IPS DF 6.9 (cell line): ENCODE measurements at regions not wholly inside any gene's neighbourhood (a gene's known extent, or its start where the extent isn't known, plus 50 kb on each side); places are given as distances from the start of the nearest gene placed in this dataset.

Source experiments
- DNase-seq: peaks from one replicate; pipeline ENCODE4 v3.0.0-alpha.2; 2013; ENCODE audit warnings: low read depth, low spot score
- H3K27ac ChIP-seq: one replicate; pipeline ENCODE4 v1.5.1; 2013; ENCODE audit warnings: low read length, control low read depth
- H3K27me3 ChIP-seq: 2 replicates; pipeline ENCODE4 v1.6.1; 2013; ENCODE audit warnings: mild to moderate bottlenecking, low read length; ENCODE audit not compliant: control insufficient read depth, insufficient read depth
- H3K36me3 ChIP-seq: 2 replicates; pipeline ENCODE4 v1.6.1; 2013; ENCODE audit warnings: low read length; ENCODE audit not compliant: control insufficient read depth, insufficient read depth
- H3K4me1 ChIP-seq: 2 replicates; pipeline ENCODE4 v1.6.1; 2013; ENCODE audit warnings: low read length; ENCODE audit not compliant: control insufficient read depth, insufficient read depth
- H3K4me3 ChIP-seq: 2 replicates; pipeline ENCODE4 v1.5.1; 2013; ENCODE audit warnings: mild to moderate bottlenecking, low read length
- H3K9me3 ChIP-seq: 2 replicates; pipeline ENCODE4 v1.6.1; 2013; ENCODE audit warnings: low read length, inconsistent platforms; ENCODE audit not compliant: control insufficient read depth, insufficient read depth
- WGBS: extraction: QIAGEN DNeasy Blood & Tissue Kit; methylation state at CpG from one replicate; pipeline ENCODE4 v1.1.7; 2013; ENCODE audit warnings: mixed read lengths, missing lambda C conversion rate; ENCODE audit not compliant: insufficient read length, insufficient coverage; 5-methylcytosine and 5-hydroxymethylcytosine counted together

DNA sequence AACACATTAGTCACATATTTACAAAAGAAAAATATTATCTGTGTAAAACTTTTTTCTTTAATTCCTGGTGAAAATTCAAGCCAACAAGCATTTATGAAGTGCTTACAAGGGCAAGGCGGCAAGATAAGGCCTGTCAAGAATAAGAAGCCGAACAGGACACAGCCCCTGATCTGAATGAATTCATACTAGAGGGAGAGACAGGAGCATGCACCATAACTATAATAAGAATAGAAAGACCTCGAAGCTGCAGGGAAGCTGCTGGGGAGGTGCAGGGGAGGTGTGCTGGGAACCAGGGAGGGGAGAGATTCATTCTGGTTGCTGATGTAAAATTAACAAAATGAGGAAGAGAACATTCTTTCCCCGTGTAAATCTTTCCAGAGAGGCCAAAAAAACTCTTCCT lies 60.5 kb upstream of the TARDBP start:
- no peaks in the 10 kb centered on the region for H3K36me3 ChIP-seq

DNA sequence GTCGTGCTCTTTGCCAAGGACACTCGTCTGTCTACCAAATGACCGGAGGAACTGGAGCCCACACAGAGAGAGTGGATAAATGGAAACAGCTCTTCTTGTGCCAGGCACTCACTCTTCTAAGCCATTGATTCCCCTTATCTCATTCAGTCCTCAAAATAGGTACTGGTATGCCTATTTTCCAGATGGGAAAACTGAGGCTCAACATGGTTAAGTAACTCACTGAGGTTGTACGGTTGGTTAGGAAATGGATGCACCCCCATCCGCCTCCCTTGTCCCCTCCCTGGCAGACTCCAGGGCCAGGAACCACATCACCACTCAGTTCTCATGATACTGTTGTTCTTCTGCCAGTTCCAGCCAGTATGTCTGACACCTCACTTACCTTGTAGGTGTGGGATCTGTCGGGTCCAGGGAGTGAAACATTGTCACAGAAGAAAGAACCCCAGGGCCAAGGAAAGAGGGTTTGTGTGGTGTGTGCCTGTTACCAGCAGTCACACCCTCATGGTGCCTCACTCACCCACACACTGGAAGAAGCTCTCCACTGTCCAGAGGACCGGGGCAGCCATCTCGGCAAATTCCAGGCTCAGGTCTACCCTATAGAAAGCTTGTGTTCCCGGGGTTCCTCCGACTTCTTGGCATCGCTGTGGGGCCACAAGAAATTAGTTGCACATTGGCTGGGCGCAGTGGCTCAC lies 58.8 kb upstream of the TARDBP start:
- Histone ChIP-seq H3K4me3 (no peak overlapping the region), H3K4me1 (no peaks in the 10 kb centered on the region; the same call in 1 of the 2 replicates), H3K9me3 (no peaks in the 10 kb centered on the region), H3K27me3 (no peaks in the 10 kb centered on the region), H3K36me3 (no peaks in the 10 kb centered on the region), H3K27ac (no peak overlapping the region)
- no peak for DNase-seq
- WGBS = no CpG with 5 or more reads among the region's 12 CpGs

More for the DNA sequence above, 60.5 kb upstream of the TARDBP start:
- Histone ChIP-seq H3K9me3 (no peaks in the 10 kb centered on the region), H3K27ac (no peak overlapping the region), H3K4me1 (no peaks in the 10 kb centered on the region), H3K27me3 (no peaks in the 10 kb centered on the region), H3K4me3 (no peak overlapping the region)
- no CpG with 5 or more reads among the region's 4 CpGs for WGBS
- no peak for DNase-seq

DNA sequence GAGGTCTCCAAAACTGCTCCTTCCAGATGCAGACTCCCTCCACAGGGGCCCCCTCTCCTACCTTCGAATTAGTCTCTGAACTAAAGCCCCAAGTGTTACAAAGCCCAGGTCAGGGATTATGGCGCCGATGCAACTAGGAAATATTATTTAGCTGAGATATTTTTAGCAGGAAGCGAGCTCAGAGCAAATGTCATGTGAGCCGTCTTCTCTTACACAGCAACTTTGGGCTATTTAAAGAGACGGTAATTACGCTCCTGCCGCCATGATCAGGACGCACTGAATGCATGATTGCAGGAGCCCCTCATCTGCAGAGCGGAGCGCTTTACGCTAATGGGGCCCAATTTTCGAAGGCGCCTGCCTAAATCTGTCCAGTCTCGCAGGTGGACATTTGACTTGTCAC lies 55.3 kb upstream of the TARDBP start:
- H3K36me3 ChIP-seq = no peaks in the 10 kb centered on the region
- no peak overlapping the region for H3K4me3 ChIP-seq
- DNase-seq = no peak
- H3K27ac ChIP-seq = no peak overlapping the region
- no peaks in the 10 kb centered on the region for H3K27me3 ChIP-seq
- peaks cover 1% of the 10 kb centered on the region; the same call in 1 of the 2 replicates for H3K4me1 ChIP-seq
- WGBS = no CpG with 5 or more reads among the region's 15 CpGs
- no peaks in the 10 kb centered on the region for H3K9me3 ChIP-seq

DNA sequence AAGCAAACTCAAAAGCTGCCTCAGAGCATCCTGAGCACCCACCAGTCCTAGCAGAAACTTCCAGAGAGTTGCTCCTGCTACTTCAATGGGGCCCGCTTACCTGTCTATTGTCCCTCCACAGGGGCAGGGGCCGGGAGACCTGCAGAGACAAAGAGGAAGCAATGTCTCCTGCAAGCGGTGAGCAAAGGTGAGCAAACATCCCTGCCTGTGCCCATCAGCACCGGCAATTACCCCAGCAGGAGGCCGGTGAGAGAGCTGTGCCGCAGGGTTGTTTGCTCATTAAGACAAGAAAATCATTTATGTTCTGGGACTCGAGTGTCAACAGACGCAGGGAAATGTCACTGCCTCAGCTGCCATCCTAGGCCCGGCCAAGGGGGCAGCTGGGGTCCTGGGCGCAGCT lies 53.8 kb upstream of the TARDBP start:
- WGBS = no CpG with 5 or more reads among the region's 10 CpGs
- H3K9me3 ChIP-seq = no peaks in the 10 kb centered on the region
- H3K36me3 ChIP-seq = no peaks in the 10 kb centered on the region
- no peak for DNase-seq
- H3K27ac ChIP-seq = no peak overlapping the region
- no peak overlapping the region for H3K4me3 ChIP-seq
- H3K27me3 ChIP-seq = no peaks in the 10 kb centered on the region
- H3K4me1 ChIP-seq = peaks cover 1% of the 10 kb centered on the region; the same call in 1 of the 2 replicates

DNA sequence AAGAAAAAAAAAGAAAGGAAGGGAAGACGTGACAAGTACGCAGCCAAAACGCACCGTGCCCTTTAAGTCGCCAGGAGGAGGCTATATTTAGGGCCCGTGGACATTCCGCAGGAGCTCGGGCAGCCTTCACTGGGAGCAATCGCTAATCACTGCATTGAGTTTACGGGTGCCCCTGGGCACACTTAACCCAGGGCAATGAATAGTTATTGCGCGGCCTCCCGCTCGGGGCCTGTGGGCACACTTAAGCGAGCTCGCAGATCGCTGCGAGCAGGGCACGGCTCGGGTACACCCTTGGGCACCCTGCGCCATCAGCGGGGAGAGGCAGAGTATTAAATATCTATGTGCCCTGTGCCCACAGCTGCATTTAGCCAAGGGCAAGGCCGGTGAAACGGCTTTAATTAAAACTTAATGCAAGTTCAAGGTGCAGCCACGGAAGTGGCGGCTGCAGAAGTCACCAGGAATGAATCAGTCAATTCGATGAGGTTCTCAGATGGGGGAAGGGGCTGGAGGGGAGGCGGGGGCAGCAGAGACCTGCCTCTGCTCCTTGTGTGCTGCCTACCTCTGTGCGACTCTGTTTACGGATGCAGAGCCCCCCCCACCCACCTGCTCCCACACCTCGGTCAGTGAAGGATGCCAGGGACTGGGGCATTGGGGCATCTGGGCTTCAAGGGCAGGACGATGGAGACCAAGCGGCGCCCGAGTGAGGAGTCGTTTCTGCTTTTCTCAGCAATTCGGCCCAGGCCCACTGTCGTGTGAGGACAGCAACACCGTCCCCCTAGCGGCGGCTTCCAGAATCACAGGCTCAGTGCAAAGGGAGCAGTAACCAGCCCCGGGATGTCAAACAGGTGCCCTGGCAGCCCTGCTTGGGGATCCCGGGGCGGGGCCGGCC lies 51.8 kb upstream of the TARDBP start:
- Histone ChIP-seq H3K27ac (no peak overlapping the region), H3K4me1 (peaks cover 1% of the 10 kb centered on the region; the same call in 1 of the 2 replicates), H3K4me3 (no peak overlapping the region), H3K36me3 (no peaks in the 10 kb centered on the region), H3K27me3 (no peaks in the 10 kb centered on the region), H3K9me3 (no peaks in the 10 kb centered on the region)
- peak; percentile 89 for DNase-seq
- no CpG with 5 or more reads among the region's 45 CpGs for WGBS

DNA sequence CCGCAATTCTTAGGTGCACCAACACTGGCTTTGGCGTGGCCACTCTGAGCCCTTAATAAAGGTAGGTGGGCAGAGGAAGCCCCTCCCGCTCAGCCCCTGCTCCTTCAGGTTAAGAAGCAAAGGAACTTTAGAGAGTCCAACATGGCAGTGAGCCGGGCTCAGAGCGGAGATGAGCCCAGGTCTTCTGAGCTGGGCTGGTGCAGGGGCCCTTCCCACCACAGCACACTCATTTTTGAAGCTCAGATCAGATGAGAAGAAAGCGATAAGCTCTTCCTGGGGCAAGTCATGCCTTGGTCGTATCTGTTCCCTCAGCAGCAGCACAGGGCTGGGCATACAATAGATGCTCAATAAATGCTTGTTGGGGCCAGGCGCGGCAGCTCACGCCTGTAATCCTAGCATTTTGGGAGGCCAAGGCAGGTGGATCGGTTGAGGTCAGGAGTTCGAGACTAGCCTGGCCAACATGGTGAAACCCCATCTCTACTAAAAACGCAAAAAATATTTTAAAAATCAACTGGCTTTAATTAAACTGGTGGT lies 51.1 kb upstream of the TARDBP start:
- Histone ChIP-seq H3K27me3 (no peaks in the 10 kb centered on the region), H3K4me1 (peaks cover 1% of the 10 kb centered on the region; the same call in 1 of the 2 replicates), H3K9me3 (no peaks in the 10 kb centered on the region), H3K27ac (no peak overlapping the region), H3K4me3 (no peak overlapping the region), H3K36me3 (no peaks in the 10 kb centered on the region)
- no peak for DNase-seq
- no CpG with 5 or more reads among the region's 13 CpGs for WGBS

DNA sequence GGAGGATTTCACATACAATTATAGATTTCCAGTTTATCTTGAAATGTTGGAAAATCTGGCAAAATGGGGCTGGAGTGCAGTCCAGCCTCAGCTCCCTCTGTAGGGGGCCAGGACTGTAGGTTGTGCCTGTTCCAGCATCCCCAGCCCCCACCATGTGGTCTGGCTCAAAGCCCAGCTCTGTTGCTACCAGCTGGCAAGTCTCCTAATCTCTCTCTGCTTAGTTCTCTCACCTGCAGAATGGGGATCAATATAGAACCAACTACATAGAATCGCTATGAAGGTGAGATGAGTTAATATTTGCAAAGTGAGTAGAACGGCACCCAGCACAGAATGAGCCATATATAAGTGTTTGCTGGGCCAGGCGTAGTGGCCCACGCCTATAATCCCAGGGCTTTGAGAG lies 50.0 kb upstream of the TARDBP start:
- no peak for DNase-seq
- Histone ChIP-seq H3K9me3 (no peaks in the 10 kb centered on the region), H3K27ac (no peak overlapping the region), H3K36me3 (no peaks in the 10 kb centered on the region), H3K4me1 (peaks cover 1% of the 10 kb centered on the region; the same call in 1 of the 2 replicates), H3K27me3 (no peaks in the 10 kb centered on the region), H3K4me3 (no peak overlapping the region)
- WGBS = no CpG with 5 or more reads among the region's 4 CpGs
